ENCODE measurements at regions not wholly inside any gene's neighbourhood (a gene's known extent, or its start where the extent isn't known, plus 50 kb on each side); places are given as distances from the start of the nearest gene placed in this dataset.
"Not testable (repeated sequence)": the region's sequence is repeated elsewhere in the genome, so short reads cannot be mapped to it uniquely, and the experiment has no call there.

DNA sequence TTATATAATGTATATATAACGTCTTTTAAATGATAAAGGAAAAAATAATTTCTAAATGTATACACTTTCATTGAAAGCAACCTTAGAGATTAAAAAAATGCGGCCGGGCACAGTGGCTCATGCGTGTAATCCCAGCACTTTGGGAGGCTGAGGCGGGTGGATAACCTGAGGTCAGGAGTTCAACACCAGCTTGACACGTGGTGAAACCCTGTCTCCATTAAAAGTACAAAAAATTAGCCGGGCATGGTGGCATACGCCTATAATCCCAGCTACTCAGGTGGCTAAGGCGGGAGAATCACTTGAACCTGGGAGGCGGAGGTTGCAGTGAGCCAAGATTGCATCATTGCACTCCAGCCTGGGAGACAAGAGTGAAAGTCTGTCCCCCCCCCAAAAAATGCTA lies 303.7 kb upstream of the ZC3H15 start:
- not testable (repeated sequence) for DNase-seq (ENCODE audit: low spot score)

DNA sequence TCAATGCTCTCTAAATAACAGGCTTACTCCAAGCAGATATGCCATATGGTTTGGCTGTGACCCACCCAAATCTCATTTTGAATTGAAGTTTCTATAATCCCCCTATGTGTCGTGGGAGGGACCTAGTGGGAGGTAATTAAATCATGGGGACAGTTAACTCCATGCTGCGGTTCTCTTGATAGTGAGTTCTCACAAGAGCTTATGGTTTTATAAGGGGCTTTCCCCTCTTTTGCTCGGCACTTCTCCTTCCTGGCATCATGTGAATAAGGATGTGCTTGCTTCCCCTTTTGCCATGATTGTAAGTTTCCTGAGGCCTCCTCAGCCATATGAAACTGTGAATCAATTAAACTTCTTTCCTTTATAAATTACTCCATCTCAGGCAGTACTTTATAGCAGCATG lies 302.7 kb upstream of the ZC3H15 start:
- DNase-seq (ENCODE audit: low spot score), result no peak

DNA sequence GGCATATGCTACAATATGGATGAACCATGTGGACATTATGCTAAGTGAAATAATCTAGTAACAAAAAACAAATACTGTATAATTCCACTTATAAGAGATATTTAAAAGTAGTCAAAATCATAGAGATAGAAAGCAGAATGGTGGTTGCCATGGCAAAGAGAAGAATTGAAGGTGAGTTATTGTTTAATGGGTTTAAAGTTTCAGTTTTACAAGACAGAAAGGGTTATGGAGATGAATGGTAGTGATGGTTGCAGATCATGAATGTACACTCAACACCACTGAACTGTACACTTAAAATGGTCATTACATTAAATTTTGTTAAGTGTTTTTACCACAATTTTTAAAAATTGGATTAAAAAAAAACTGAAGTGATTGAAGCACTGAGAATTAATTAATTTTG lies 298.2 kb upstream of the ZC3H15 start:
- DNase-seq (ENCODE audit: low spot score), result no peak

DNA sequence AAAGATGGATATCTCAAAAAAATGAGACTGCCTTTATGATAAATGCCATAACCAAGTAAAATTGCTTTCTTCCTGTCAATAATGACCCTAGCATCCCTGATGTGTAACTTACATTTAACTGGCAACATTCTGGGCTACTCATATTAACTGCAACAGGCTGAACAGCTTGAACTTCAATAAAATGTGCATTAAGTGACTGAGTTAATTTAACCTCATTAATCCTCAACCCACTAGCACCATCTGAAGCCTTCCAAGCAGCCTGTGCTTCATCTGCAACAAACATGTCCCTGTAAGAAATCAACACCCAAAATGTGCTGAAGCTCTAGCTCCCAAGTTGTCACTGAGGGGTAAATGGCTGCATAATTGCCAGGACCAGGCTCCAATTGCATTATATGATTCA lies 296.2 kb upstream of the ZC3H15 start:
- no peak for DNase-seq (ENCODE audit: low spot score)

DNA sequence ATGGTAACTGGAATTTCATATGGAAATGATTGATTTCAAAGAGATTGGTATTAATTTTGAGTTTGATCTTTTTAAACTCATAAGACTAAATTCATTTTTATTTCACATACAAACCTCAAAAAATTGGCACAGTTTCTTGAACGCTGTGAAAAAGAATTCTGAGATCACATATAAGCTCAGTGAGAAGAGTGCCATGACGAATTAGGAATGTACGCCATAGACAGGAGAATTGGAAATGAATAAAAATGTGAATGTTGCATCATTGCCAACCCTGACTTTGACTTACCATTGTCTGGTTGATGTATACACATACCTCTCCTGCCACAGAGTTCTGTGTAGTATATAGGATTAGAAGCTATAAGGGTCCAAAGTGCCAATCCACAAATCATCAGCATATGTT lies 290.4 kb upstream of the ZC3H15 start:
- DNase-seq (ENCODE audit: low spot score), result no peak

DNA sequence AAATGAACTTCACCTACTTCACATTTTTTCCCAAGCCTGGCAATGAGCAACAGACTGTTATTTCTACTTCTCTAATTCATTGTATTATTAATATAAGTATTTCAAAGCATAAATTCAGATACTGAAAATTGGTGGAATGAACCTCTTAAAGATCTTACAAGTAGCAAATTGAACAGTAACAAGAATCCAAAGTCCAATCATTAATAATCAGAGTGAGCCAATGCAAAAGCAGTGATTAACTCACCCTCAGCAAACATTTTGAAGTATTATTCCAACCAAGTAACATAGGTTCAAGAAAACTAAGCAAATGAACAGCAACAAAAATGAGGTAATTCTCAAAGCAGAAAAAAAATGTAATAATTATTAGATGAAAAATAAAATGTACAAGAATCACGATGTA lies 288.1 kb upstream of the ZC3H15 start:
- DNase-seq (ENCODE audit: low spot score), result no peak

DNA sequence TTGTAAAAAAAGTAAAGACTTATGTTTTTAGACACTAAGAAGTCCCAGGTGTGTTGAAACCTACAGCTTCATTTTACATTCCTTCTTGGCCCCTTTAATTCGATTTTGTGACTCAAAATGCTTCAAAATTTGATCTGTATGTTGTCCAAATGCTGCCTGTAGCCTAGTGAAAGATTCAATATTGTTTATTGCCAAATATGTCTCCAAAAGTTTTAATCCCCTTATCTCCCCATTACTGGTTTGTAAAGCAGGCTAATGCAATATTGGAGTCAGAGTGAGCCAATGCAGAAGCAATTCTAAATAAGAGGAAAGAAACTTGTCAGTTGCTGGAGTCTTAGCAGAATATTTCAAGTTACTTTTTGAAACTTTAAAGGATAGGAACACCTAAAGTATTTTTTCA lies 287.0 kb upstream of the ZC3H15 start:
- DNase-seq (ENCODE audit: low spot score), result no peak

DNA sequence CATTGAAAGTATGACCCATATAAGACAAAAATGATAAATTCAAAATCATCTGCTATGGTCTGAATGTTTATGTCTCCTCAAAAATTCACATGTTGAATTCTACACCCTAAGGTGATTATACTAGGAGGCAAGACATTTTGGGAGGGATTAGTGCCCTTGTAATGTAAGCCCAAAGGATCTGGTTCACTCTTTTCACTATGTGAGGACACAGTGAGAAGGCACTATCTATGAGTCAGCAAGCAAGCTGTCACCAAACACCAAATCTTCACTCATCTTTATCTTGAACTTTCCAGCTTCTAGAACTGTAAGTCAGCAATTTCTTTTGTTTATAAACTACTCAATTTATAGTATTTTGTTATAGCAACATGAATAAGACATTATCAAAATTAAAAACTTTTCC lies 284.7 kb upstream of the ZC3H15 start:
- DNase-seq (ENCODE audit: low spot score), result no peak

DNA sequence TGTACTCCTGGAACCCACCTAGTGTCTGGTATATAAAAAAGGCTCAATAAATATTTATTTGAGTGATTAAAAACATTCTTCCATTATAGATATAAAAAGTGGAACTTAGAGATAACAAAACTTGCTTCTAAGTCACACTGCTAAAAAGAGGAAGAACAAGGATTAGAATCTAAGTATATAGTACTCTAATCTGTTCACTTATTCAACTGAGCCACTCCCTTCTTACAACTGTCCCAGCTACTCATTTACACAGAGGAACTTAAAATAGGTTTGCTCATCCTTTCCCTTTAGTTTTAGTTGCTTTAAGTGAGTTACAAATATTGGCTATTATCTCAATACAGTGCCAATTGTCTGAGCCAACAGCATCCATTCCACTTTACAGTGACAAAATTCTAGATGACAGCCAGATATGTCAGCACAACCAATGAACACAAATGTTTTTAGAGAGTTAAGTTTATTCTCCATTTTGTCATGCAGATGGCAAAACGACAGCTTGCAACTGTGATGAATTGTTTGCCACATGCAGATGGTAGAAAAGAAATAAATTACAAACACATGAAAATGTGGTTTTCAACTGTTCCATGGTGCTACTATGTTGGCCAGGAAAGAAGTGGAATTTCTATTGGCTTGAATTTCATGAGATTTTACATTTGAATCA lies 280.7 kb upstream of the ZC3H15 start:
- DNase-seq (ENCODE audit: low spot score), result no peak

DNA sequence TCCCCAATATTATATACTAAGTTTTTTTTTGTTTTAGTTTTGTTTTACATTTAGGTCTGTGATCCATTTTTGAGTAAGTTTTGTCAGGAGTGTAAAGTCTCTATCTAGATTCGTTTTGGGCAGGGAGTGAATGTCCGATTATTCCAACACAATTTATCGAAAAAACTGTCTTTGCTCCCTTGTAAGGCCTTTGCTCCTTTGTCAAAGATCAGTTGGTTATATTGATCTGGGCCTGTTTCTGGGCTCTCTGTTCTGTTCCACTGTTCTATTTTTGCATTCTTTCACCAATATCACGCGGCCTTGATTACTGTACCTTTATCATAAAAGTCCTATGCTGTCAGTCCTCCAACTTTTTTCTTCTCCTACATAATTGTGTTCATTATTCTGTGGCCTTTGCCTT lies 276.5 kb upstream of the ZC3H15 start:
- no peak for DNase-seq (ENCODE audit: low spot score)

DNA sequence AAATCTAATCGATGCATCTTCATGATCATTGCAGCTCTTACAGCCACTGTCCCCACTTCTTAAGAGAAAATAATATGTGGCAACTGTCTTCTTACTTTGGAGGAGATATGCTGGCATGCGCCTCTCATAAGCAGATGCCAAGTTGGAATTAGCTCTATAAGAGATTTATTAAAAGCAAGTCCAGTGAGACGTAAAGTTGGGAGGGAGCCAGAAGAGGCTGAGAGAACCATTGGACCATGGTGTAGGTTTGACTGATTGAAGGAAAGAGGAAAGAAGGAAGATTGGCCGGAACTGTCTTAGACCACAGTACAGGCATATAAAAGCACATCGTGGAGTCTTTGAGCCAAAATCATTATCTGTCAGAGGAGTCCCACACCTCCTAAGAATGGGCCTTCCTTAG lies 265.7 kb upstream of the ZC3H15 start:
- DNase-seq (ENCODE audit: low spot score), result no peak

DNA sequence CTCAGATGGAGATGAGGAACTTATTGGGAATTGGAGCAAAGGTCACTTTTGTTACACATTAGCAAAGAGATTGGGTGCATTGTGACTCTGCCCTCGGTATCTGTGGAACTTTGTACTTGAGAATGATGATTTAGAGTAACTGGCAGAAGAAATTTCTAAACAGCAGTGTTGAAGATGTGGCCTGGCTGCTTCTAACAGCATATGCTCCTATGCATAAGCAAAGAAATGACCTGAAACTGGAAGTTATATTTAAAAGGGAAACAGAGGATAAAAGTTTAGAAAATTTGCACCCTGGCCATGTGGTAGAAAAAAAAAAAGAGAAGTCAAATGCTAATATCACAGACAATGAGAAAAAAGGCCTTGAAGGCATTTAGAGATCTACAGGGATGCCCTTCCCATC lies 256.8 kb upstream of the ZC3H15 start:
- DNase-seq (ENCODE audit: low spot score), result no peak

DNA sequence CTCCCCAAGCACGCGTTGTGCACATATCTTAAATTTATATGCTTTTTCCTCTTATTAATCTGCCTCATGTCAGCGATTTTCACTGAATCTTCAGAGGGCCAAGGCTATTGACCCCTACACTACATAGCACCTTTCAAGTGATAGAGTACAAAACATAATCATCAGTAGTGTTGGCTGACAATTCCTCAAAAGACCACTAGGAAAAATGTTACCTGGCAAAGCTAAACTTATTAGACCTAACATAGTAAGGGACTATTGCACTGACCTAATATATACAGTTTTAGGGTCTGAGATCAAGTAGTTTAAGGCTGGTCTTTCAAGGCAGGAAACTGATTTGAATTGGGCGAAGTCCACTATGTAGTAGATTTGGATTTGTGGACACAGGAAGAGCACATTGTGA lies 244.2 kb upstream of the ZC3H15 start:
- no peak for DNase-seq (ENCODE audit: low spot score)

DNA sequence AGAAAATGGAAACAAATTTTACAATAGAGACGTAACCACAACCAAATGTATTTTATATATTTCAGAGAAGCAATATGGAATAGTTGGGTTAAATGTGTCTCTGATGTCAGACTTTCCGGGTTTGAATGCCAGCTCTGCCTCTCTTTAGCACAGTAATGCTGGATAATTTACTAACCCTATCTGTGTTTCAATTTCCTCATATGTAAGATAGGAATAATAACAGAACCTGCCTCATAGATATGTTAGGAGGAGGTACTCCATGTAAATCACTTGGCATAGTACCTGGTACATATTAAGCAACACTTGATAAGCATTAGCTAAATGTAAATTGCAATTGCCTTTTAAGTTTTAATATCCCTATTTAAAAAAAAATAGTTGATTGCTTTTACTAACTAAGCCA lies 231.3 kb upstream of the ZC3H15 start:
- DNase-seq (ENCODE audit: low spot score), result no peak

DNA sequence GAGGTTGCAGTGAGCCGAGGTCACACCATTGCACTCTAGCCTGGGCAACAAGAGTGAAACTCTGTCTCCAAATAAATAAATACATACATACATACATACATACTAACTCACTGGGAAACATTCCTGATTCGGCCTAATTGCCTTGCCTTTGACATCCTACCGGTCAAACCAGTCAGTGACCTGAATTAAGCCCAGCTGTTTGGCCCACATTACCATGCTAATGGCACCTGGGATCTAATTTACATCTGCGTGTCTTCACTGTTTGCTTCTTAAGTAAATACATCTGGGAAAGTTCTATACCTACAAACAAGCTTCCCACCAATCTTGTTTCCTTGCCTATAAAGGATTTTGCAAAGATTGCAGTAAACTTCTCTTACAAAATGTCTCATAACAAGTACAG lies 230.2 kb upstream of the ZC3H15 start:
- no peak for DNase-seq (ENCODE audit: low spot score)

DNA sequence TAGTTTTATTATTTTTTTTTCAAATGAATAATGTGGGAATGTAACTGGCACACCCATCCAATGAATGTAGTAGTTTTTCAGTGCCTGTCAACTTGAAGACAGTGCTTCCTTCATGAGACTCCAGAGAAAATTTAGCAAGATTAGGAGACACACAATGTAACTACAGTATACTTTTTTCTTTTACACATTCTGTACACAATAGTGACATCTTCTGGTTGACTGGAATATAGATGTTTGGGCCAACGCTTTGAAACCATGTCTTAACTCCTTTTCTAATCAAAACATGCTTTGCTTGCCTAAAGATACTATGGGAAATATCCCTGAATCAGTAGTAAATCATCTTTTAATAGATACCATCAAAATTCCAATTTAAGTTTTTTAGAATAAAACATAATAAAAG lies 229.5 kb upstream of the ZC3H15 start:
- no peak for DNase-seq (ENCODE audit: low spot score)

DNA sequence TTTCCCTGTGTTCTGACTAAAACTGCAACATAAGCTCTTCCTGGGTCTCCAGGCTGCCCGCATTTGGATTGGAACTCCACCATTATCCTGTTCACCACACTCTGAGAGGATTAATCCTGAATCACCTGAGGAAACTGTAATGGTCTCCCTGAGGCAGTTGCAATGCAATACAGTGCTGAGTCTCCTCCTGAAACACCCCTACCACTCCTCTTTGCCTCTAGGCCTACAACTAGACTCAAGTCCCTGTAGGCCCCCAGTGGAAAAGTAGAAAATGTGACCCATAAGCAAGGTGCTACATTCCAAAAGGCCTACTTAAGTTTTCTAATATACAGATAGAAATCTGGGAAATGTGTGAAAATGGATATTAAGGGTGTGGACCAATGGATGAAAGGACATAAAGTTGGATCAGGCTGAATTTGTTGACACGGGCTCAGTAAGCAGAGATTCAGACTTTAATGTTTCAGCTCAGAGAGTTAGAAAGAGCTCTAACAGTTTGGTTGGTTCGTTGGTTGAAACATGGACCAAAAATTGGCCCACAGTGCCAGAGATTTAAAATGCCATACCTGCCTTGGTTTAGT lies 222.3 kb upstream of the ZC3H15 start:
- no peak for DNase-seq (ENCODE audit: low spot score)

DNA sequence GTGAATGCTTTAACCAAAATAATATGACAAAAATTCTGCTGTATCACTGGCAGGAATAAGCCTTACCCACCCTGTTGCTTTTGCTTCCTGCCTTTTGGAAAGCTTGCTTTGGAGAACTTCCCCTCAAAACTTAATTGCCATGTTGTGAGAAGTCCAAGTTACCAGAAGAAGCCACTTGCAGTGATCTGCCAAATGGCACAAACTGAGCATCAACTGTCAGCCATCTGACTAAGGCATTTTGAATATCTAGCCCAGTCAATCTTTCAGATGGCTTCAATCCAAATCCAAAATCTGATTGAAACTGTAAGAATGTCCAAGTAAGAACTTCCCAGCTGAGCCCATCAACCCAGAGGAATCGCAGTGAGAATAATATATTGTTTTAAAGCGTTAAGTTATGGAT lies 216.5 kb upstream of the ZC3H15 start:
- no peak for DNase-seq (ENCODE audit: low spot score)

DNA sequence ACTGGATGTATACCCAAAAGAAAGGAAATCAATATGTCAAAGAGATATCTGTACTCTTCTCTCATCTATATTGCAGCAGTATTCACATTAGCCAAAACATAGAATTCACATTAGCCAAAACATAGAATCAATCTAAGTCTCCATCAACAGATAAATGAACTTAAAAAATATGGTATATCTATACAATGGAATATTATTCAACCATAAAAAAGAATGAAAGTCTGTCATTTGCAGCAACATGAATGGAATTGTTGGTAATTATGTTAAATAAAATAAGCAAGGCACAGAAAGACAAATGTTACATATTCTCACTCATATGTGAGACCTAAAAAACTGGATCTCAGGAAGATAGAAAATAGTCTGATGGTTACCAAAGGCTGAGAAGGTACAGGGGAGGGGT lies 212.1 kb upstream of the ZC3H15 start:
- no peak for DNase-seq (ENCODE audit: low spot score)

DNA sequence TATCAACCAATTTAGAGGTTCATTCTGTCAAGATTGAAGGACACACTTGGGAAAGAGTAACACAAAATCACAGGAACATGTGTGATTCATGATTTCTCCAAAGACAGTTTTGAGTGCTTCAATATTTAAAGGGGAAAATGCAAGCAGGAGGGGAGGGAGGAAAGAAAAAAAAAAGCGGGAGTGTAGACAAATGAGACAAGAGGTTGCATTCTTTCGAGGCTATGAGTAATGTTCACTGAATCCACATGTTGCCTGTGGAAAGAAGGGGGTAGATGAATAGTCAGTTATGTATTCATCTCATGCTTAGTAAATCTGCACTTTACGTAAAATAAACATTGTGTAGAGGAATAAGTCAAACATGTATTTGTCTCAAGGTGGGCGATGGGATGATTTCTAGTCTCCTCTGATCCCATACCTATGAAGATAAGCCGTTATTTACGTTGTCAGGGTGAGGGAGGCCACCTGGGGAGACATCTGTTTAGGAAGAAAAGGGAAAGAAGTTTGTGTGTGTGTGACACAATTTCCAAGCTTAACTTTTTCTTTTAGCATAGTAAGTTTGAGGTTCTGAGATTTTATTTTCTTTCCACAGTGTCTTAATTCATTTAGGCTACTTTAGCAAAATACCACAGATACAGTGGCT lies 211.0 kb upstream of the ZC3H15 start:
- DNase-seq (ENCODE audit: low spot score), result no peak

DNA sequence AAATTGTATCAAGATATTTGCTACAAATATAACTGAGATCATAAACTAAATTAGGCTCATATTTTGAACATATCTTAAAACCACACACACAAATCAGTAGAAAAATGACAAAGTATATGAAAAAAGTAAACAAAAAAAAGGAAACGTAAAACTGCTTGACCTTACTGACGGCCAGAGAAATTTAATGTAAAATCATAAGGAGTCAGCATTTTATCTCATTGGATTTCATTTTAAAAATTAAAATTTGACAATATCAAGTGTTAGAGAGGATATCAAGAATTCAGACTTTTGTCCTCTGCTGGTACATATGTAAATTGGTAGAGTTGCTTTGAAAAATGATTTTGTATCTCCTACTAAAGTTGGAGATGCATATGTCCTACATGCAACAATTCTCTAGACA lies 209.2 kb upstream of the ZC3H15 start:
- DNase-seq (ENCODE audit: low spot score), result no peak

DNA sequence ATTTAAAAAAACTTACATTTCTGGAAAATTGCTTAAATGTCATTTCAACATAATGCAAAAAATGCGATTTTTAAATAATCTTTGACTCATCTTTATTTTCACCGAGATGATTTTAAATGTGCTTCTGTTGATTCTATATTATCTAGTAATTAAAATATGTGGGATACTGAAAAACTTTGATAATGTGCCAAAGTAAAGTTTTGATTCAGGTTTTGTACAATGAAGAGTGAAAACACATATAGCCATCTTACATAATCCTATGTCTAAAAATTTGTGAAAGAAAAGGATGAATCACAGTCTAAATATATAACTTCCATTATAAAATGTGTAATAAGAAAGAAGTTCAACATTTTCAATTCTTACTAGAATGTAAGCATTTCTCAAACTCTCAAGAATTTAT lies 204.3 kb upstream of the ZC3H15 start:
- DNase-seq (ENCODE audit: low spot score), result no peak

DNA sequence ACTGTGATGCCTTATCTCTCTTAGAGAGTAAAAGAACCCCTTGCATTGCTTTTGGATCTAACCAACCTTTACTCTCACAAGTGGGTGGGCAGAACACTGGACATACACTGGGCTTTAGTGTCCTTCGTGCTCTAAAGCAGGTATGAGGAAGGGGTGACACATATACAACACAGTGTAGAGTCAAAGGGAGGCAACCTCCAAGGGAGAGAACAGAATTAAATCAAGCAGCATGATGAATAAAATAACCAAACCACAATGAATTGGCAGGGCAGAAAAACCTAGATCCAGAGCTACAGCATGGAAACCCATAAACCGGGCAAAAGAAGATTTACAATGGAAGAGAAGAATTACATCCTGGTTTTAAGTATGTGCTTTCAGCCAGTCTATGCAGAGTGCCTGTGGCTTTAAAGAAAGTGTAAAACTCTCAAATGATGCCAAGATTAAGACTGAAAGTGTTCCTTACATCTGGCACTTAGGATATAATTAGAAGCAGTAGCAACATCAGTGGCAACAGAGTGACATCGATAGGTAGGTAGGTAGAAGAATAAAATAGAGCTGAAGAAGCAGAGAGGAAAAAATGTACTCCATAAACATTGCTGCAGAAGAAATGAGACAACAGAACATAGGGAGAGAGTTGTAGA lies 191.7 kb upstream of the ZC3H15 start:
- no peak for DNase-seq (ENCODE audit: low spot score)
